HG02642 (cell line): ENCODE measurements at regions not wholly inside any gene's neighbourhood (a gene's known extent, or its start where the extent isn't known, plus 50 kb on each side); places are given as distances from the start of the nearest gene placed in this dataset.
"Not testable (repeated sequence)": the region's sequence is repeated elsewhere in the genome, so short reads cannot be mapped to it uniquely, and the experiment has no call there.

Source experiments
- ATAC-seq: cut with Tn5 transposase; IDR thresholded peaks from one replicate; pipeline ENCODE4 v1.9.1; 2021; ENCODE audit warnings: mild to moderate bottlenecking; ENCODE audit not compliant: unreplicated experiment, poor library complexity

- no peak for ATAC-seq
These were observed 104.4 kb upstream of the ZBTB20 start for GRCh38 chr3:115251509-115251908.

- no peak for ATAC-seq
These were observed 105.6 kb upstream of the ZBTB20 start for GRCh38 chr3:115252679-115253078.

- no peak for ATAC-seq
These were observed 107.6 kb upstream of the ZBTB20 start for GRCh38 chr3:115254492-115255196.

- ATAC-seq = no peak
These were observed 108.1 kb upstream of the ZBTB20 start for GRCh38 chr3:115255197-115255585.

GRCh38 chr3:115270849-115271248 is 123.8 kb upstream of the ZBTB20 start:
- ATAC-seq = no peak

- no peak for ATAC-seq
These were observed 125.1 kb upstream of the ZBTB20 start for GRCh38 chr3:115272036-115272824.

GRCh38 chr3:115275896-115276295 is 128.8 kb upstream of the ZBTB20 start:
- ATAC-seq = no peak

GRCh38 chr3:115279939-115280338 is 132.9 kb upstream of the ZBTB20 start:
- no peak for ATAC-seq

- ATAC-seq = no peak
These were observed 133.4 kb upstream of the ZBTB20 start for GRCh38 chr3:115280506-115280905.

GRCh38 chr3:115281697-115282675 is 134.9 kb upstream of the ZBTB20 start:
- ATAC-seq = no peak

GRCh38 chr3:115284980-115285379 is 137.9 kb upstream of the ZBTB20 start:
- ATAC-seq = no peak

- no peak for ATAC-seq
These were observed 139.6 kb upstream of the ZBTB20 start for GRCh38 chr3:115286529-115287197.

GRCh38 chr3:115287198-115287597 is 140.1 kb upstream of the ZBTB20 start:
- no peak for ATAC-seq

- no peak for ATAC-seq
These were observed 145.0 kb upstream of the ZBTB20 start for GRCh38 chr3:115292131-115292530.

GRCh38 chr3:115292677-115293165 is 145.6 kb upstream of the ZBTB20 start:
- ATAC-seq = no peak

GRCh38 chr3:115293321-115293720 is 146.2 kb upstream of the ZBTB20 start:
- ATAC-seq = no peak

GRCh38 chr3:115301364-115301860 is 154.3 kb upstream of the ZBTB20 start:
- ATAC-seq = no peak

GRCh38 chr3:115317953-115318352 is 170.9 kb upstream of the ZBTB20 start:
- ATAC-seq = not testable (repeated sequence)

GRCh38 chr3:115321400-115321805 is 174.3 kb upstream of the ZBTB20 start:
- no peak for ATAC-seq

GRCh38 chr3:115322901-115323300 is 175.8 kb upstream of the ZBTB20 start:
- ATAC-seq = no peak
